Stomach (tissue), 8 donors: ENCODE measurements at regions not wholly inside any gene's neighbourhood (a gene's known extent, or its start where the extent isn't known, plus 50 kb on each side); places are given as distances from the start of the nearest gene placed in this dataset.
"Not testable (repeated sequence)": the region's sequence is repeated elsewhere in the genome, so short reads cannot be mapped to it uniquely, and the experiment has no call there.

Experiments
- DNase-seq, 2 donors: peaks; one replicate each; pipeline versions ENCODE4 v3.0.0 to v3.0.0-alpha.2; 2013 to 2019
- H3K27ac ChIP-seq, 5 donors: fragments of 200-600 bp in 4 of 5; sonication (generic) in 4 of 5; one replicate each; pipeline ENCODE4 v1.5.1; 2013 to 2019; ENCODE audit warnings: mild to moderate bottlenecking in 1 of 5, moderate library complexity in 1 of 5
- H3K27me3 ChIP-seq, 3 donors: fragments of 200-600 bp; sonication (generic); one replicate each; pipeline ENCODE4 v1.5.1; 2017 to 2019; ENCODE audit warnings: mixed run types in 1 of 3
- H3K36me3 ChIP-seq, 4 donors: fragments of 200-600 bp; sonication (generic); 1 replicate in 3 of 4; 2 replicates in 1 of 4; pipeline ENCODE4 v1.5.1; 2016 to 2019
- H3K4me1 ChIP-seq, 4 donors: fragments of 200-600 bp; sonication (generic); one replicate each; pipeline ENCODE4 v1.5.1; 2016 to 2019
- H3K4me3 ChIP-seq, 4 donors: fragments of 200-600 bp; sonication (generic) in 3 of 4; one replicate each; pipeline ENCODE4 v1.5.1; 2016 to 2019; ENCODE audit warnings: mild to moderate bottlenecking in 1 of 4
- H3K9me3 ChIP-seq, 4 donors: fragments of 200-600 bp; sonication (generic); one replicate each; pipeline ENCODE4 v1.5.1; 2016 to 2019
- EP300 ChIP-seq: sonication (generic); formaldehyde crosslinking; IDR thresholded peaks from one replicate; pipeline ENCODE4 v1.6.1; 2017; ENCODE audit warnings: antibody characterized with exemption
- POLR2A ChIP-seq, 4 donors: fragments of 450-650 bp; IDR thresholded peaks; one replicate each; pipeline ENCODE4 v1.6.1; 2016; ENCODE audit warnings: antibody characterized with exemption in 4 of 4, control low read depth in 2 of 4, mild to moderate bottlenecking in 1 of 4, moderate library complexity in 1 of 4
- POLR2AphosphoS5 ChIP-seq, 3 donors: sonication (generic); formaldehyde crosslinking; IDR thresholded peaks; one replicate each; pipeline ENCODE4 v1.6.1; 2016; ENCODE audit warnings: antibody characterized with exemption in 3 of 3
- WGBS, 5 donors: extraction: QIAGEN DNeasy Blood & Tissue Kit in 3 of 5; methylation state at CpG; one replicate each; pipeline versions ENCODE4 v1.1.5 to v1.1.7; 2013 to 2018; 5-methylcytosine and 5-hydroxymethylcytosine counted together
- intact Hi-C: fragments of 100-400 bp; cut with DNase I; formaldehyde crosslinking; loops from one replicate; pipeline ENCODE4 v1.15.1; 2023; ENCODE audit warnings: low total_unique reads
- TF ChIP-seq, protein P1 (sequence below), 7 experiments: fragments of 450-650 bp in 4 of 7; fragments of 200-600 bp in 3 of 7; sonication (generic) in 3 of 7; IDR thresholded peaks; one replicate each; pipeline ENCODE4 v1.5.1; 2016 to 2019; ENCODE audit warnings: antibody characterized with exemption in 7 of 7, control low read depth in 2 of 7, mild to moderate bottlenecking in 1 of 7
- donor health status: healthy with polysubstance abuse.
- donor health status: Bipolar disorder and iron deficiency.
- donor health status: healthy.

DNA sequence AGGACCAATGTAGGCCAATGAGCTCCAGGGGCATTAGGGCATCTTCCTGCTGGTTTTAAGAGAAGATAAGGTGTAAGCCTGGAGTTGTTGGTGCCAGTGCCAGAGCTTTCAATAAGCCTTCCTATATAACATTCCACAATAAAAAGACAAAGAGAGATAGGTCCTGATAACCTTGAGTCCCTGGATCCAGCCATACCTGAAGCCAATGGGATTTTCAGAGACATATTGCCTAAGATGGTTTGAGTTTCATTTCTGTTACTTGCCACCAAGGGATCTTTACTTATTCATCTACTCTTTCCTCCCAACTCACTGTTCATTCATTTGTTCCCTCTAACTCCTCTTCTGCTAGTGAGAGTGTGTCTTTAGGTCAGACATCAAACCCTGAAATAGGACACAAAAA lies 68.8 kb upstream of the CAPZB start:
- H3K9me3 ChIP-seq = peaks cover 0 to 14% (median 6%) of the 10 kb centered on the region in 4 donors
- no peak overlapping the region for H3K27ac ChIP-seq
- intact Hi-C loops = no loop called here
- H3K36me3 ChIP-seq = no peaks in the 10 kb centered on the region
- no peak overlapping the region for H3K4me3 ChIP-seq
- H3K27me3 ChIP-seq = no peaks in the 10 kb centered on the region
- DNase-seq = no peak
- no peaks in the 10 kb centered on the region for H3K4me1 ChIP-seq
- TF ChIP-seq, protein P1, sequence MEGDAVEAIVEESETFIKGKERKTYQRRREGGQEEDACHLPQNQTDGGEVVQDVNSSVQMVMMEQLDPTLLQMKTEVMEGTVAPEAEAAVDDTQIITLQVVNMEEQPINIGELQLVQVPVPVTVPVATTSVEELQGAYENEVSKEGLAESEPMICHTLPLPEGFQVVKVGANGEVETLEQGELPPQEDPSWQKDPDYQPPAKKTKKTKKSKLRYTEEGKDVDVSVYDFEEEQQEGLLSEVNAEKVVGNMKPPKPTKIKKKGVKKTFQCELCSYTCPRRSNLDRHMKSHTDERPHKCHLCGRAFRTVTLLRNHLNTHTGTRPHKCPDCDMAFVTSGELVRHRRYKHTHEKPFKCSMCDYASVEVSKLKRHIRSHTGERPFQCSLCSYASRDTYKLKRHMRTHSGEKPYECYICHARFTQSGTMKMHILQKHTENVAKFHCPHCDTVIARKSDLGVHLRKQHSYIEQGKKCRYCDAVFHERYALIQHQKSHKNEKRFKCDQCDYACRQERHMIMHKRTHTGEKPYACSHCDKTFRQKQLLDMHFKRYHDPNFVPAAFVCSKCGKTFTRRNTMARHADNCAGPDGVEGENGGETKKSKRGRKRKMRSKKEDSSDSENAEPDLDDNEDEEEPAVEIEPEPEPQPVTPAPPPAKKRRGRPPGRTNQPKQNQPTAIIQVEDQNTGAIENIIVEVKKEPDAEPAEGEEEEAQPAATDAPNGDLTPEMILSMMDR (IDR thresholded peaks at IDR 0.05) = no peak
- no peak for TF ChIP-seq POLR2A (IDR thresholded peaks at IDR 0.05)
- no peak for TF ChIP-seq EP300

DNA sequence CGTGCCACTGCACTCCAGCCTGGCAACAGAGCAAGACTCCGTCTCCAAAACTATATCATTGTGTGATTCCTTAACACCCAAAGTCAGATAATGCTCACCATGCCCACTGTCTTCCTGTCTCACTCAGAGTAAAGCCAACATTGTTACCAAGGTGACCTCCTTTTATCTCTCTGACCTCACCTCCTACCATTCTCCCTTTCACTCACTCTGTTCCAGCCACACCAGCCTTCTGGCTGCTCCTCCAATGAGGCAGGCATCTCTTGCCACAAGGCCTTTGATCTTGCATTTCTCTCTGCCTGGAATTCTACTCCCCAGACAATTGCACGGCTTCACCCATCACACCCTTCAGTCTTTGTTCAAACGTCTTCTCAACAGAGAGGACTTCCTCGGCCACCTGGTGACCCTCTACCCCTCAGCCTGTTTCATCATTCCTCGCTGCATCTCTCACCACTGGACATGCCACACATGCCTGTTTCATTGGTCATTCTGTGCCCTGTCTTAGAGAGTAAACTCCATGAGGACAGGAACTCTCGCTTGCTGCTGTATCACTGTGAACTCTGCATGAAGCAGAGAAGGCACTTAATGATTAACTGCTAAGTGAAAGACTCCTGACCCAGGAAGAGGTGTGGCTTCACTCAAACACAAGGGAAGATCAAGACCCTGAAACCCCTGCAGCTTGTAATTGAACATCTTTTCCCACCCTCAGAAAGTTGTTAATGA lies 67.1 kb upstream of the CAPZB start:
- H3K27me3 ChIP-seq = no peaks in the 10 kb centered on the region
- H3K9me3 ChIP-seq = peaks cover 0 to 16% (median 7%) of the 10 kb centered on the region in 4 donors
- TF ChIP-seq, protein P1 (IDR thresholded peaks at IDR 0.05) = no peak
- TF ChIP-seq POLR2AphosphoS5 (IDR thresholded peaks at IDR 0.05) = no peak
- TF ChIP-seq EP300 = no peak
- no peak for TF ChIP-seq POLR2A (IDR thresholded peaks at IDR 0.05)
- WGBS, 5 donors = 64 to 85% (median 81%) methylated on average over 7 of the region's 7 CpGs
- intact Hi-C loops = no loop called here
- no peaks in the 10 kb centered on the region for H3K36me3 ChIP-seq
- no peak overlapping the region for H3K4me3 ChIP-seq
- H3K27ac ChIP-seq = no peak overlapping the region
- H3K4me1 ChIP-seq = no peaks in the 10 kb centered on the region
- DNase-seq = no peak

DNA sequence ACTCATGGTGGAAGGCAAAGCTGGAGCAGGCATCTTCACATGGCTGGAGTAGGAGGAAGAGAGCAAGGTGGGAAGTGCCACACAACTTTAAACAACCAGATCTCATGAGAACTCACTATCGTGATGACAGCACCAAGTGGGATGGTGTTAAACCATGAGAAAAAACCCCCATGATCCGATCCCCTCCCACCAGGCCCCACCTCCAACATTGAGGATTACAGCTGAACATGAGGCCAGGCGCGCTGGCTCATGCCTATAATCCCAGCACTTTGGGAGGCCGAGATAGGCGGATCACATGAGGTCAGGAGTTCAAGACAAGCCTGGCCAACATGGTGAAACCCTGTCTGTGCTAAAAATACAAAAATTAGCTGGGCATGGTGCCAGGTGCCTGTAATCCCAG lies 66.5 kb upstream of the CAPZB start:
- H3K36me3 ChIP-seq, H3K27ac ChIP-seq, intact Hi-C loops, H3K27me3 ChIP-seq, DNase-seq, H3K4me3 ChIP-seq, H3K4me1 ChIP-seq: not testable (repeated sequence)
- H3K9me3 ChIP-seq = peaks cover 0 to 22% (median 10%) of the 10 kb centered on the region in 4 donors
- 54 to 95% (median 78%) methylated on average over 6 of the region's 6 CpGs for WGBS, 5 donors

DNA sequence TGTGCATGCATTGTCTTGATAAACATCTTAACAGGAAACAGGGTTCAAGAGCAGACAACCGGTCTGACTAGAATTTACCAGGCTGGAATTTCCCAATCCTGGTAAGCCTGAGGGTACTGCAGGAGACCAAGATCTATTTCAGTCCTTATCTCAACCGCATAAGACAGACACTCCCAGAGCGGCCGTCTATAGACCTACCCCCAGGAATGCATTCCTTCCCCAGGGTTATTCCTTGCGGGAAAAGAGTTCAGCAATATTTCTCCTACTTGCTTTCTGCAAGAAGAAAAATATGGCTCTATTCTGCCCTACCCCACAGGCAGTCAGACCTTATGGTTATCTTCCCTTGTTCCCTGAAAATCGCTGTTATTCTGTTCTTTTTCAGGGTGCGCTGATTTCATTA lies 65.1 kb upstream of the CAPZB start:
- H3K9me3 ChIP-seq = peaks cover 0 to 31% (median 13%) of the 10 kb centered on the region in 4 donors
- H3K27me3 ChIP-seq, H3K4me1 ChIP-seq, DNase-seq, H3K4me3 ChIP-seq, H3K27ac ChIP-seq, H3K36me3 ChIP-seq, intact Hi-C loops: not testable (repeated sequence)
- WGBS, 5 donors = 70 to 82% (median 80%) methylated on average over 7 of the region's 7 CpGs

DNA sequence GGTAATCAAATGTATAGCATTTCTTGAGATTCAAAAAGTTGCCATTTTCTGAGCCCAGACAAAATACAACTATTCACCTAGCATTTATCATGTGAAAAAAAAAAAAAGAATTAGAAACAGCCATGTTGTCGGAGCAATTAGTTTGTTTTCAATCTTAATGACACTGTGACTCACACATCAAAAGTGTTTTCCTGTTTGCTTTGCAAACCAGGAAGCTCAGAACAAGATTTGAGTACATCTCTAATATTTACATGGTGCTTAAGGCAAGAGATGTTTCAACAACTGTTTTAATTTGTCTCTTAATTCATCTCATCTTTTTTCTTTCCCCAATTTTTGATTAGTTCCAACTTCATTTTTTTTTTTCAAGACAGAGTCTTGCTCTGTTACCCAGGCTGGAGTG lies 62.5 kb upstream of the CAPZB start:
- intact Hi-C loops = no loop called here
- peak in 1 of 2 donors; percentile 28 for DNase-seq
- Histone ChIP-seq H3K9me3 (peaks cover 0 to 31% (median 13%) of the 10 kb centered on the region in 4 donors), H3K27ac (no peak overlapping the region), H3K4me1 (no peaks in the 10 kb centered on the region), H3K4me3 (no peak overlapping the region), H3K27me3 (no peaks in the 10 kb centered on the region), H3K36me3 (no peaks in the 10 kb centered on the region)
- WGBS, 5 donors = 18 to 50% (median 25%) methylated on average over 1 of the region's 1 CpG
- TF ChIP-seq EP300 = no peak
- no peak for TF ChIP-seq POLR2AphosphoS5 (IDR thresholded peaks at IDR 0.05)
- TF ChIP-seq, protein P1 (IDR thresholded peaks at IDR 0.05) = no peak
- TF ChIP-seq POLR2A (IDR thresholded peaks at IDR 0.05) = no peak
